ENCODE measurements at regions not wholly inside any gene's neighbourhood (a gene's known extent, or its start where the extent isn't known, plus 50 kb on each side); places are given as distances from the start of the nearest gene placed in this dataset.

- TF ChIP-seq, protein P1, sequence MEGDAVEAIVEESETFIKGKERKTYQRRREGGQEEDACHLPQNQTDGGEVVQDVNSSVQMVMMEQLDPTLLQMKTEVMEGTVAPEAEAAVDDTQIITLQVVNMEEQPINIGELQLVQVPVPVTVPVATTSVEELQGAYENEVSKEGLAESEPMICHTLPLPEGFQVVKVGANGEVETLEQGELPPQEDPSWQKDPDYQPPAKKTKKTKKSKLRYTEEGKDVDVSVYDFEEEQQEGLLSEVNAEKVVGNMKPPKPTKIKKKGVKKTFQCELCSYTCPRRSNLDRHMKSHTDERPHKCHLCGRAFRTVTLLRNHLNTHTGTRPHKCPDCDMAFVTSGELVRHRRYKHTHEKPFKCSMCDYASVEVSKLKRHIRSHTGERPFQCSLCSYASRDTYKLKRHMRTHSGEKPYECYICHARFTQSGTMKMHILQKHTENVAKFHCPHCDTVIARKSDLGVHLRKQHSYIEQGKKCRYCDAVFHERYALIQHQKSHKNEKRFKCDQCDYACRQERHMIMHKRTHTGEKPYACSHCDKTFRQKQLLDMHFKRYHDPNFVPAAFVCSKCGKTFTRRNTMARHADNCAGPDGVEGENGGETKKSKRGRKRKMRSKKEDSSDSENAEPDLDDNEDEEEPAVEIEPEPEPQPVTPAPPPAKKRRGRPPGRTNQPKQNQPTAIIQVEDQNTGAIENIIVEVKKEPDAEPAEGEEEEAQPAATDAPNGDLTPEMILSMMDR (IDR thresholded peaks at IDR 0.05): no peak
- no peak for TF ChIP-seq POLR2AphosphoS5 (IDR thresholded peaks at IDR 0.05)
These were observed 149.6 kb downstream of the ACKR3 start for GRCh38 chr2:236719192-236719635.
